RWPE2 (cell line): ENCODE measurements at regions not wholly inside any gene's neighbourhood (a gene's known extent, or its start where the extent isn't known, plus 50 kb on each side); places are given as distances from the start of the nearest gene placed in this dataset.
"Not testable (repeated sequence)": the region's sequence is repeated elsewhere in the genome, so short reads cannot be mapped to it uniquely, and the experiment has no call there.

ENCODE experiments used
- ATAC-seq: fragments of 200-7000 bp; cut with Tn5 transposase; 3 replicates; pipeline ENCODE4 v1.9.1; 2021; ENCODE audit warnings: low read depth
- DNase-seq: peaks from one replicate; pipeline ENCODE4 v3.0.0-alpha.2; 2020; ENCODE audit warnings: low spot score
- H3K27ac ChIP-seq: fragments of 450-650 bp; 2 replicates; pipeline ENCODE4 v1.5.1; 2017; ENCODE audit warnings: mild to moderate bottlenecking; ENCODE audit not compliant: poor library complexity, severe bottlenecking
- H3K27me3 ChIP-seq: fragments of 250-450 bp; sonication (Bioruptor Pico); 2 replicates; pipeline ENCODE4 v1.5.1; 2021; ENCODE audit warnings: mild to moderate bottlenecking, moderate library complexity; ENCODE audit not compliant: insufficient read depth, poor library complexity, severe bottlenecking
- H3K36me3 ChIP-seq: fragments of 250-450 bp; sonication (Bioruptor Pico); 2 replicates; pipeline ENCODE4 v1.5.1; 2020; ENCODE audit warnings: low read depth, mild to moderate bottlenecking, moderate library complexity
- H3K4me1 ChIP-seq: fragments of 250-450 bp; sonication (Bioruptor Pico); 2 replicates; pipeline ENCODE4 v1.5.1; 2021; ENCODE audit warnings: mild to moderate bottlenecking, moderate library complexity; ENCODE audit not compliant: insufficient read depth, poor library complexity, severe bottlenecking
- H3K4me3 ChIP-seq: fragments of 250-450 bp; sonication (Bioruptor Pico); 2 replicates; pipeline ENCODE4 v1.5.1; 2021; ENCODE audit warnings: mild to moderate bottlenecking, moderate library complexity; ENCODE audit not compliant: severe bottlenecking
- H3K9me3 ChIP-seq: fragments of 250-450 bp; sonication (Bioruptor Pico); 2 replicates; pipeline ENCODE4 v1.5.1; 2021; ENCODE audit warnings: mild to moderate bottlenecking, moderate library complexity; ENCODE audit not compliant: severe bottlenecking
- CTCF ChIP-seq: fragments of 450-650 bp; IDR thresholded peaks from one replicate; pipeline ENCODE4 v1.5.1; 2017; ENCODE audit warnings: mild to moderate bottlenecking, moderate library complexity; ENCODE audit not compliant: poor library complexity, severe bottlenecking

DNA sequence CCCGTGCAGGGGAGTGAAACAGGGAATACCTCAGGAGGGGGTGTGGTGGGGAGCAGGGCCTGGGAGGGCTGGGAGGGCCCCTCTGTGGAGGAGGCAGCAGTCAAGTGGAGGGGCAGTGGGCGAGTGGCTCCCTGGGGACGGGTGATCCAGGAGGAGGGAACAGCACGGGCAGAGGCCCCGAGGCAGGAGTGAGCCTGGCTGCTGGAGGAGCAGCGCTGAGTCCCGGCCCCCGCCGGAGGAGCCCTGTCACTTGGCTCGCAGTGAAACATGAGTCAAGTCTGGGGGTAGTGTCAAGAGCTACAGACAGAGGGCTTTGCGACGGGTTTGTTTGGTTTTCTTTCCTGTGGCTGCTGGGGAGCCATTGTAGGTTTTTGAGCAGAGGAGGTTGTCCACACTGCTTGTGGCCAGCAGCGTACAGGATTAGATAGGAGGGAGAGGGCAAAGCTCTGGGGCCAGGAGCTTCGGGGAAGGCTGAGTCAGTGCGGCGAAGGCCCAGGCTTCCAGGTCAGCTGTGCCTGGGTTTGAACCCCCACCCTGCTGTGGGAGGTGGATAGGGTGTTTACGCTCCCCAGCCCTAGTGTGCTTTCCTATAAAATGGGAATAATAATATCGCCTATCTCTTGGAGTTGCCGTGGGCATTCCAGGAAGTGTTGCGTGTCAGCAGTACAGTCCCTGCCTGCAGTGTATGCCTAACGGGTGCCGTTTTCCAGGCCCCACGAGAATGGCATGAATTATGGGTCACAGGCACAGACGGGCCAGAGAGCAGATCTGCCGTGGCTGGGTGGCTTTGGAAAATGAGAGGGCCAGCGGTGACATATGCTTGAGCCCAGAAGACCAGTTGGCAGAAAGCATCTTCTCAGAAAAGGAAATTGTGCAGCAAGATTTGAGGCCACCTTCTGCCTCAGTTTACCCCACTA lies 115.9 kb upstream of the CIBAR2 start:
- no peaks in the 10 kb centered on the region for H3K36me3 ChIP-seq
- H3K4me3 ChIP-seq = no peak overlapping the region
- TF ChIP-seq CTCF = no peak
- no peaks in the 10 kb centered on the region for H3K27me3 ChIP-seq
- H3K27ac ChIP-seq = no peak overlapping the region
- no peaks in the 10 kb centered on the region for H3K9me3 ChIP-seq
- H3K4me1 ChIP-seq = no peaks in the 10 kb centered on the region
- DNase-seq = no peak
- ATAC-seq = no peak

- Histone ChIP-seq H3K4me3 (no peak overlapping the region), H3K27me3 (no peaks in the 10 kb centered on the region), H3K9me3 (no peaks in the 10 kb centered on the region), H3K36me3 (no peaks in the 10 kb centered on the region), H3K27ac (no peak overlapping the region), H3K4me1 (no peaks in the 10 kb centered on the region)
- DNase-seq (no peak), ATAC-seq (no peak)
- TF ChIP-seq CTCF = no peak
Observed at GRCh38 chr16:85228970-85229430, 116.7 kb upstream of the CIBAR2 start.

DNA sequence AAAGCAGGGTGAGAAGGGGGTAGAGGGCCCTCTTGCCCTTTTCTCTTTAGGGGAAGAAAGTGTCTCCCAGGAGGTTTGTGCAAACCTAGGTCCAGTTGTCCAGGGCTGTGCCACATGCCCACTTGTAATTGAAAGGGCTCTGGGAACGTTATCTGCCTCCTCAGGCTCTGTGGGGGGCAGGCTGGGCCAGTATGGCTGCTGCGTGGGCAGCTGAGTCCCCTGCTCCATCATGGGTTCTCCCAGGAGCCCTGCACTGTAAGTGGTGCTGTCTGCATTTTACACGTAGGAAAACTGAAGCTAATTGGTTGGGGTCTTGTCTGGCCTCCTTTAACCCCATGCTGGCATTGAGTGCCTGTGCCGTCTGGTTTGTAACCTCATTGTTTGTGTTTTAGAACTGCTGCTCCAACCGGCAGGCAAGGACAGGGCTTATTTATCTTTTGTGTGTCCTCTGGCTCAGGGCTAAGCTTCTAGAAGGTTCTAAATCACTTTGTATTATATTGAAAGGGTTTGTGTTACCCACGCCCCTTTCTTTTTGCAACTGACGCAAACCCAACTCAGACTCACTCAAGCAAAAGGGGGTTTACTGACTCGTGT lies 117.7 kb upstream of the CIBAR2 start:
- TF ChIP-seq CTCF = no peak
- Histone ChIP-seq H3K27me3 (no peaks in the 10 kb centered on the region), H3K4me1 (no peaks in the 10 kb centered on the region), H3K9me3 (no peaks in the 10 kb centered on the region), H3K36me3 (no peaks in the 10 kb centered on the region), H3K27ac (no peak overlapping the region), H3K4me3 (no peak overlapping the region)
- ATAC-seq = no peak
- no peak for DNase-seq

GRCh38 chr16:85230764-85231383 lies 118.6 kb upstream of the CIBAR2 start:
- not testable (repeated sequence) for H3K27me3 ChIP-seq, H3K4me3 ChIP-seq, H3K36me3 ChIP-seq, H3K27ac ChIP-seq, ATAC-seq, H3K4me1 ChIP-seq, DNase-seq, H3K9me3 ChIP-seq

DNA sequence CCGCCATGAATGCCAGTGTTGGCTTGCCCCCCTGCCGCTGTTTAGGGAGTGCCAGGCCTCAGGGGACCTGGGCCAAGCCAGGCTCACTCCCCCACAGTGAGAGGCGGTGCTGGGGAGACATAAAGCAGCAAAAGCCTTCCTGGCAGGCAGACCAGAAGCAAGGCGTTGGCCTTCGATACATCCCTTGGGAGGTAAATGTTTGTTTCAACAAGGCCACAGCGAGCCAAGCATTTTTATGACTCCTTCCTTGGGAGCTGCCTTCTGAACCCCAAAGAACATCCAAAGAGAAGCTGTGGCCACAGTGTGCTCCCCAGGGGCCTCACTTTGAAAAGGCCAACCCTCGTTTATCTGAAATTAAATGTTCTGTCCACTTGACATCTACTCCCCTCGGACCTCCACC lies 119.7 kb upstream of the CIBAR2 start:
- H3K27ac ChIP-seq = no peak overlapping the region

More for the DNA sequence above, 119.7 kb upstream of the CIBAR2 start:
- TF ChIP-seq CTCF = no peak
- Histone ChIP-seq H3K27me3 (no peaks in the 10 kb centered on the region), H3K4me3 (no peak overlapping the region), H3K36me3 (no peaks in the 10 kb centered on the region), H3K9me3 (no peaks in the 10 kb centered on the region), H3K4me1 (no peaks in the 10 kb centered on the region)
- DNase-seq (no peak), ATAC-seq (no peak)
